ENCODE measurements at regions not wholly inside any gene's neighbourhood (a gene's known extent, or its start where the extent isn't known, plus 50 kb on each side); places are given as distances from the start of the nearest gene placed in this dataset.

- Histone ChIP-seq H3K27me3 (no peaks in the 10 kb centered on the region), H3K36me3 (no peaks in the 10 kb centered on the region), H3K4me3 (no peak overlapping the region), H3K27ac (no peak overlapping the region), H3K9me3 (no peaks in the 10 kb centered on the region), H3K4me1 (no peaks in the 10 kb centered on the region)
- intact Hi-C loops (cut with DNase I): no loop called here
- no peak for DNase-seq
- TF ChIP-seq CTCF (IDR thresholded peaks at IDR 0.05) (no peak), POLR2AphosphoS5 (IDR thresholded peaks at IDR 0.05) (no peak), POLR2A (IDR thresholded peaks at IDR 0.05) (no peak), EP300 (IDR thresholded peaks at IDR 0.05) (no peak)
These were observed 153.8 kb downstream of the DCK start for GRCh38 chr4:71147261-71147660.

- Histone ChIP-seq H3K27ac (no peak overlapping the region), H3K4me3 (no peak overlapping the region), H3K9me3 (no peaks in the 10 kb centered on the region), H3K4me1 (no peaks in the 10 kb centered on the region), H3K36me3 (no peaks in the 10 kb centered on the region), H3K27me3 (no peaks in the 10 kb centered on the region)
- intact Hi-C loops (cut with DNase I): no loop called here
- DNase-seq: no peak
- no peak for TF ChIP-seq EP300 (IDR thresholded peaks at IDR 0.05)
- no peak for TF ChIP-seq CTCF (IDR thresholded peaks at IDR 0.05)
- no peak for TF ChIP-seq POLR2A (IDR thresholded peaks at IDR 0.05)
- TF ChIP-seq POLR2AphosphoS5 (IDR thresholded peaks at IDR 0.05): no peak
- WGBS, 2 donors: 98% methylated on average over 1 of the region's 1 CpG
These were observed 155.1 kb downstream of the DCK start for GRCh38 chr4:71148545-71148944.

GRCh38 chr4:71151054-71151453 lies 157.6 kb downstream of the DCK start:
- H3K36me3 ChIP-seq: no peaks in the 10 kb centered on the region
- 87 to 89% methylated on average over 2 of the region's 2 CpGs for WGBS, 2 donors
- TF ChIP-seq EP300 (IDR thresholded peaks at IDR 0.05) (no peak), CTCF (IDR thresholded peaks at IDR 0.05) (no peak), POLR2AphosphoS5 (IDR thresholded peaks at IDR 0.05) (no peak), POLR2A (IDR thresholded peaks at IDR 0.05) (no peak)
- DNase-seq: no peak
- H3K27me3 ChIP-seq: no peaks in the 10 kb centered on the region
- intact Hi-C loops (cut with DNase I): no loop called here
- H3K9me3 ChIP-seq: no peaks in the 10 kb centered on the region
- no peak overlapping the region for H3K27ac ChIP-seq
- H3K4me3 ChIP-seq: no peak overlapping the region
- no peaks in the 10 kb centered on the region for H3K4me1 ChIP-seq

GRCh38 chr4:71156616-71157015 lies 163.2 kb downstream of the DCK start:
- H3K27ac ChIP-seq: no peak overlapping the region
- TF ChIP-seq CTCF (IDR thresholded peaks at IDR 0.05): no peak
- no peak for TF ChIP-seq POLR2AphosphoS5 (IDR thresholded peaks at IDR 0.05)
- TF ChIP-seq POLR2A (IDR thresholded peaks at IDR 0.05): no peak
- TF ChIP-seq EP300 (IDR thresholded peaks at IDR 0.05): no peak
- H3K4me3 ChIP-seq: no peak overlapping the region
- 48 to 55% methylated on average over 4 of the region's 4 CpGs for WGBS, 2 donors
- H3K4me1 ChIP-seq: no peaks in the 10 kb centered on the region
- H3K27me3 ChIP-seq: no peaks in the 10 kb centered on the region
- H3K36me3 ChIP-seq: no peaks in the 10 kb centered on the region
- intact Hi-C loops (cut with DNase I): no loop called here
- no peaks in the 10 kb centered on the region for H3K9me3 ChIP-seq
- no peak for DNase-seq

- Histone ChIP-seq H3K9me3 (no peaks in the 10 kb centered on the region), H3K36me3 (no peaks in the 10 kb centered on the region), H3K27me3 (no peaks in the 10 kb centered on the region), H3K27ac (no peak overlapping the region), H3K4me1 (no peaks in the 10 kb centered on the region), H3K4me3 (no peak overlapping the region)
- DNase-seq: no peak
- TF ChIP-seq POLR2AphosphoS5 (IDR thresholded peaks at IDR 0.05) (no peak), EP300 (IDR thresholded peaks at IDR 0.05) (no peak), CTCF (IDR thresholded peaks at IDR 0.05) (no peak), POLR2A (IDR thresholded peaks at IDR 0.05) (no peak)
- intact Hi-C loops (cut with DNase I): no loop called here
- 96 to 97% methylated on average over 1 of the region's 1 CpG for WGBS, 2 donors
These were observed 168.9 kb downstream of the DCK start for GRCh38 chr4:71162386-71162785.
